Cardiac fibroblast (primary cell): ENCODE measurements at regions not wholly inside any gene's neighbourhood (a gene's known extent, or its start where the extent isn't known, plus 50 kb on each side); places are given as distances from the start of the nearest gene placed in this dataset.

Experiments
- DNase-seq, 2 donors: peaks; one replicate each; pipeline versions ENCODE4 v3.0.0 to v3.0.0-alpha.2; 2010; ENCODE audit warnings: low read depth in 2 of 2
- H3K4me3 ChIP-seq, 2 donors: replicated peaks in 1 of 2; 1 replicate in 1 of 2; 2 replicates in 1 of 2; pipeline ENCODE4 v1.5.1; 2011; ENCODE audit warnings: low read depth in 2 of 2, low read length in 2 of 2, mild to moderate bottlenecking in 2 of 2, moderate library complexity in 1 of 2
- TF ChIP-seq, protein P1 (sequence below): IDR thresholded peaks from one replicate; pipeline ENCODE4 v1.5.1; 2011; ENCODE audit warnings: low read depth, mild to moderate bottlenecking, low read length, inconsistent platforms

DNA sequence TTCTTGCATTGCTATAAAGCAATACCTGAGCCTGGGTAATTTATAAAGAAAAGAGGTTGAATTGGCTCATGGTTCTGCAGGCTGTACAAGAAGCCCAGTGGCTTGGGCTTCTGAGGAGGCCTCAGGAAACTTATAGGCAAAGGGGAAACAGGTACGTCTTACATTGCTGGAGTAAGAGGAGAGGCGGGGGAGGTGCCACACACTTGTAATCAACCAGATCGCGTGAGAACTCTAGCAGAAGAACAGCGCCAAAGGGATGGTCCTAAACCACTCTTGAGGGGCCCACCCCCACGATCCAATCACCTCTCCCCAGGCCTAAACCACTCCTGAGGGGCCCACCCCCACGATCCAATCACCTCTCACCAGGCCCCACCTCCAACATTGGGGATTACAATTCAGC is 50.6 kb upstream of the SHOX start:
- TF ChIP-seq, protein P1, sequence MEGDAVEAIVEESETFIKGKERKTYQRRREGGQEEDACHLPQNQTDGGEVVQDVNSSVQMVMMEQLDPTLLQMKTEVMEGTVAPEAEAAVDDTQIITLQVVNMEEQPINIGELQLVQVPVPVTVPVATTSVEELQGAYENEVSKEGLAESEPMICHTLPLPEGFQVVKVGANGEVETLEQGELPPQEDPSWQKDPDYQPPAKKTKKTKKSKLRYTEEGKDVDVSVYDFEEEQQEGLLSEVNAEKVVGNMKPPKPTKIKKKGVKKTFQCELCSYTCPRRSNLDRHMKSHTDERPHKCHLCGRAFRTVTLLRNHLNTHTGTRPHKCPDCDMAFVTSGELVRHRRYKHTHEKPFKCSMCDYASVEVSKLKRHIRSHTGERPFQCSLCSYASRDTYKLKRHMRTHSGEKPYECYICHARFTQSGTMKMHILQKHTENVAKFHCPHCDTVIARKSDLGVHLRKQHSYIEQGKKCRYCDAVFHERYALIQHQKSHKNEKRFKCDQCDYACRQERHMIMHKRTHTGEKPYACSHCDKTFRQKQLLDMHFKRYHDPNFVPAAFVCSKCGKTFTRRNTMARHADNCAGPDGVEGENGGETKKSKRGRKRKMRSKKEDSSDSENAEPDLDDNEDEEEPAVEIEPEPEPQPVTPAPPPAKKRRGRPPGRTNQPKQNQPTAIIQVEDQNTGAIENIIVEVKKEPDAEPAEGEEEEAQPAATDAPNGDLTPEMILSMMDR: no peak
- DNase-seq: peak in 1 of 2 donors; percentile 6

More for the DNA sequence above, 50.6 kb upstream of the SHOX start:
- H3K4me3 ChIP-seq: no peak overlapping the region
